GM12864 (cell line): ENCODE measurements at regions not wholly inside any gene's neighbourhood (a gene's known extent, or its start where the extent isn't known, plus 50 kb on each side); places are given as distances from the start of the nearest gene placed in this dataset.

Experiments used
- DNase-seq: peaks from one replicate; pipeline ENCODE4 v3.0.0-alpha.2; 2011; ENCODE audit warnings: low read depth
- H3K4me3 ChIP-seq: 2 replicates; pipeline ENCODE4 v1.5.1; 2011; ENCODE audit warnings: mild to moderate bottlenecking, low read depth, low read length, control low read depth
- TF ChIP-seq, protein P1 (sequence below): IDR thresholded peaks from 2 replicates; pipeline ENCODE4 v1.5.1; 2011; ENCODE audit warnings: low read depth, mild to moderate bottlenecking, moderate library complexity, low read length, control low read depth, inconsistent platforms; ENCODE audit errors: missing control alignments

DNA sequence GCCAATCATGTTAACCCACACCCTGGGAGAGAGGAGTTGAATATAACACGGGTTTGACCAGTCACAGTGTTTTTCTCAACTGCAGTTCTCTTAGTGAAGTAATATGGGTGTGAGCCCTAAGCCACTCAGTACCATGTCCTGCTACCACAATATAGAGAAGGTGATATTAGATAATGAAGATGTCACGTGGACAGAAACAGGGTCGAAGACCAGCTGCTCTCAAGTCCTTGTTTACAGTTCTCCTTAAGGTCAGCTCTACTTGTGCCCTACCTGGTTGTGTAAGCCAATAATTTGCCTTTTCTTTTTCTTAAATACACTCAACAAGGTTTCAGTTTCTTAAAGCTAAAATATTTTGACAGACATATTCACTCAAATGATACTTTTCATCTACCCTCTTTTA, 128.3 kb upstream of the POT1 start:
- TF ChIP-seq, protein P1, sequence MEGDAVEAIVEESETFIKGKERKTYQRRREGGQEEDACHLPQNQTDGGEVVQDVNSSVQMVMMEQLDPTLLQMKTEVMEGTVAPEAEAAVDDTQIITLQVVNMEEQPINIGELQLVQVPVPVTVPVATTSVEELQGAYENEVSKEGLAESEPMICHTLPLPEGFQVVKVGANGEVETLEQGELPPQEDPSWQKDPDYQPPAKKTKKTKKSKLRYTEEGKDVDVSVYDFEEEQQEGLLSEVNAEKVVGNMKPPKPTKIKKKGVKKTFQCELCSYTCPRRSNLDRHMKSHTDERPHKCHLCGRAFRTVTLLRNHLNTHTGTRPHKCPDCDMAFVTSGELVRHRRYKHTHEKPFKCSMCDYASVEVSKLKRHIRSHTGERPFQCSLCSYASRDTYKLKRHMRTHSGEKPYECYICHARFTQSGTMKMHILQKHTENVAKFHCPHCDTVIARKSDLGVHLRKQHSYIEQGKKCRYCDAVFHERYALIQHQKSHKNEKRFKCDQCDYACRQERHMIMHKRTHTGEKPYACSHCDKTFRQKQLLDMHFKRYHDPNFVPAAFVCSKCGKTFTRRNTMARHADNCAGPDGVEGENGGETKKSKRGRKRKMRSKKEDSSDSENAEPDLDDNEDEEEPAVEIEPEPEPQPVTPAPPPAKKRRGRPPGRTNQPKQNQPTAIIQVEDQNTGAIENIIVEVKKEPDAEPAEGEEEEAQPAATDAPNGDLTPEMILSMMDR = no peak
- DNase-seq = no peak
- no peak overlapping the region for H3K4me3 ChIP-seq

DNA sequence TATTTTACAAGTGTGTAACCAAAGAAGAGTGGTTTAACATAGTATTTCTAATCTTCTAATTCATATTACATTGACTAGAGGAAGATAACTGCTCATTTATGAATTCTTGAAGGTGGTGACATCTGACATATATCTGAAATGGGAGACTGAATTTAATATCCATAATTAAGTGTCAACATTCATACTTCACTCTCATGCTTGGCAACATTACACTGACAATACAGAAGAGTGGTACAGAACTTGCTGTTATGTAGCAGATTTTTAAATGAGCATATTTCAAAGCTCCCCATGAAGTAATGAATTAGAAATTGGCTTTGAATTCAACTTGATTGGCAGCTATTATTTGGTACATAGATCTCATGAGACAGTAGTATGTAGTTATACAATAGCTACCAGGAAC, 125.8 kb upstream of the POT1 start:
- TF ChIP-seq, protein P1 = no peak
- H3K4me3 ChIP-seq = no peak overlapping the region
- no peak for DNase-seq

DNA sequence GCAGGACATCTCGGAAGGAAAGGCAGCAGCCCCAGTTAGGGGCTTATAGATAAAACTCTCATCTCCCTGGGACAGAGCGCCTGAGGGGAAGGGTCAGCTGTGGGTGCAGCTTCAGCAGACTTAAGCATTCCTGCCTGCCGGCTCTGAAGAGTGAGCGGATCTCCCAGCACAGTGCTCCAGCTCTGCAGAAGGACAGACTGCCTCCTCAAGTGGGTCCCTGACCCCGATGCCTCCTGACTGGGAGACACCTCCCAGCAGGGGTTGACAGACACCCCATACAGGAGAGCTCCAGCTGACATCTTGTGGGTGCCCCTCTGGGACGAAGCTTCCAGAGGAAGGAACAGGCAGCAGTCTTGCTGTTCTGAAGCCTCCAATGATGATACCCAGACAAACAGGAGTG, 117.1 kb upstream of the POT1 start:
- no peak for DNase-seq
- no peak overlapping the region for H3K4me3 ChIP-seq
- TF ChIP-seq, protein P1 = no peak

DNA sequence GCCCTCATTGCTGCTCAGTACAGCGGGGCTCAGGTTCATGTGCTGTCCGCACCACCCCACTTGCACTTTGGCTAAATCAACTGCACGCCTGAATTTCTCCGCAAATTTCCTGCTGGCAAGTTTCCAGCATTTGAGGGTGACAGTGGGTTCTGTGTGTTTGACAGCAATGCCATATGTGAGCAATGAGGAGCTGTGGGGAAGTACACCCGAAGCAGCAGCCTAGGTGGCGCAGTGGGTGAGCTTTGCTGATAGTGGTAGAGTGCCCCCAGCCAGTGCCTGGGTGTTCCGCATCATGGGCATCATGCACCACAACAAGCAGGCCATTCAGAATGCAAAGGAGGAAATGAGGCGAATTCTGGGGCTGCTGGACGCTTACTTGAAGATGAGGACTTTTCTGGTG, 103.9 kb upstream of the POT1 start:
- H3K4me3 ChIP-seq = no peak overlapping the region
- no peak for DNase-seq
- TF ChIP-seq, protein P1 = no peak

DNA sequence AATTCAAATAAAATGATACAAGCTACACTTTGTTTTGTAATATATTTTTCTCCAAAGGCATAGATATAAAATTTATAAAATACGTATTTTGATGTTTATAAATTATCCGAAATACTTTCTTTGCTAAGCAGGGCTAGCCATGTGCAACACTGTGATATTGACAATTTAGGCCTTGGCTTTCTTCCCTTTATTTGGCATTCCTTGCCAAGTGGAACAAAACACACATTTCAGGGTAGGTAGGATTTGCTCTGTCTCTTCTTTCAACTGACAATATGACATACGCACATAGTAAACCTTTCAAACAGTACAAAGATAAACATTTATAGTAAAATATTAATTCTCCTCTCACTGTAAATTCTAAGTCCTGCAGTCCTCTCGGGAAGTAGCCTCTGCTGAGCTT, 103.3 kb upstream of the POT1 start:
- TF ChIP-seq, protein P1 = no peak
- H3K4me3 ChIP-seq = no peak overlapping the region
- no peak for DNase-seq

DNA sequence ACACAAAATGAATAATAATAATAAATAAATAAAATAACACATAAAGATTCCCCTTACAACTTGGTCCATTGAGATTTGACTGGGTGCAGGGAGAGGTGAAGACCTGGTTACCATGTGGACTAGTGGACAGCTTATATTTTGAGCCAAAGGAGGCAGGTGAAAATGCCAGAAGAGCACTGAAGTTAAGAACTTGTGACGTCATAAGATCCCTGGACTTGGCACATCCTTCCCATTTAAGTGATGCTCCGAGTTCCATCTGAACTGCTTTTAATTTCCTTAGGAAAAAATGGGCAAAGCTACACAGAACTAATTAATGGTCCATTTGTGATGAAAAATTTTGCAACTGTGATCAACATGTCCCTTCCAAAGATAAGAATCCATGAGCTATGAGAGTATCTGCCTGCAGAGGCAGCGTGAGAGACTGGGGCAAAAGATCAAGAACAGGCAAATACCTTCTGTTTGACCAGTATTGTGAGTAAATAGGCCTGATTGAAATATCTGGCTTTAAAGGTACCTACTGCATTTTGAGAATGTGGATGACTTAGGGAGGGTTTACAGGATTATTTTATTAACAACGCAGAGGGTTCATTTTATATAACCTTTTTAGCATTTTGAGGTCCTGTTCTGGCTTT, 101.2 kb upstream of the POT1 start:
- H3K4me3 ChIP-seq = no peak overlapping the region
- no peak for DNase-seq
- TF ChIP-seq, protein P1 = no peak

DNA sequence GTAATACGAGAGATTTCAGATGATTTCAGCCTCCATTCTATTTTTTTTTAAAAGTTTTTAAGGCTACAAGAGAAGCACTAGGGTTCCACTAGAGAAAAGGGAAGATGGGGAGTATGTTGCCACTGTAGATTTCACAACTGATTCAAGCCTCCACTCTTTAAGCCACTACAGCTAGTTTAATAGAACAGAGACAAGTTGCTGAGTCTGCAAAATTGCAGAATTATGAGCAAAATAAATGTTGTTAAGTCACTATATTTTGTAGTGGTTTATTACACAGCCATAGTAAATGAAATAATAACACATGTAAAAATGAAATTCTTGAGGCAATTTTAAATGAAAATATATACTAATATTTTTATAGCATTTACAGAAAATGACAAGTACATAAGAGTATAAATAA, 96.0 kb upstream of the POT1 start:
- TF ChIP-seq, protein P1 = no peak
- no peak for DNase-seq
- H3K4me3 ChIP-seq = no peak overlapping the region
